AG20443 (cell line): ENCODE measurements at regions not wholly inside any gene's neighbourhood (a gene's known extent, or its start where the extent isn't known, plus 50 kb on each side); places are given as distances from the start of the nearest gene placed in this dataset.

Experiments
- DNase-seq: peaks from one replicate; pipeline ENCODE4 v3.0.0; 2012; ENCODE audit warnings: low spot score, mixed read lengths

- DNase-seq: no peak
Observed at GRCh38 chr7:121525155-121525819, 129.2 kb upstream of the FAM3C start.

DNA sequence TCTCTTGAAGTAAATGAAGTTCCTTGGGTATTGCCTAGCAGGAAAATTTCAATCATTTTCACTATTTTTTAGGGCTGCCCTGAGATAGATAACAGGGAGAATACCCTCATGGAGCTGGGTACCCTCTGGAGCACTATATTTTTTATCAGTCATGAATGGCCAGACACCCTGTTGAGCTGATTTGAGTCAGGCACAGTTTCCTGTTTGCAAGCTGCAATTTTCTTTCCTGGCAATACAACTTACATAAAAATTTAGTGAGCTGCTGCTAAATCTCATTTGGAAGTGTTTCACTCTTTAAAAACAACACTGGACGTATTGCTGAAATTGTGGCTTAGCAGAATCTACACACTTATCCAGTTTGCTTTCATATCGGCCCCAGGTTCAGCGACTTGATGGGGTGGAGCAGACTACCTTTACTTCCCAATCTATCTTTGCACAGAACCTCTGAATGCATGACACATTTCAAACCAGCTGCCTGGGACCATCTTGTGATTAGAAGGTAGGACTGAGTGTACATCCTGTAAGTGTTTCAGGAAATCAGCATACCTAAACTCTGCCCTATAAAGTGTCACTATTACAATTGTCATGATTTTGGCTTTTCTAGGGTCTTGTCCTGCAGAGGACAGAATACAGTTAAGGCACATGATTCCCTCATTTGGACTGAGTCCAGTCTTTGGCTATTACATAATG is 125.7 kb upstream of the FAM3C start:
- DNase-seq: no peak

- no peak for DNase-seq
Observed at GRCh38 chr7:121520911-121521310, 124.8 kb upstream of the FAM3C start.

GRCh38 chr7:121519548-121520521 is 123.7 kb upstream of the FAM3C start:
- DNase-seq: peak; percentile 27

GRCh38 chr7:121517591-121517990 is 121.5 kb upstream of the FAM3C start:
- DNase-seq: no peak

DNA sequence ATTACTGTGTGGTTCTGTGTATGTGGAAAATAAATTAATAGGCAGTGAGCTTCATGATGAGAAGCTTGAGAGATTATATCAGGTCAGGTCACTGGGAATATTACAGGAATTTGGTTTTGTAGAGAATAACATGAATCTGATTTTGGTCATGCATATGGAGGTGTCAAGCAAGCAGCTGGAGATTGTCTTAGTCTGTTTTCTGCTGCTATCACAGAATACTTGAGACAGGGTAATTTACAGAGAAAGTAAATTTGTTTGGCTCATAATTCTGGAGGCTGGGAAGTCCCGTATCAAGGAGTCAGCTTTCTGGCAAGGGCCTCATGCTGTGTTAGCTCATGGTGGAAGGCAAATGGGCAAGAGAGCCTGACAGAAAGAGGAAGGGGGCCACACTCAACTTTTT is 120.7 kb upstream of the FAM3C start:
- DNase-seq: no peak

DNA sequence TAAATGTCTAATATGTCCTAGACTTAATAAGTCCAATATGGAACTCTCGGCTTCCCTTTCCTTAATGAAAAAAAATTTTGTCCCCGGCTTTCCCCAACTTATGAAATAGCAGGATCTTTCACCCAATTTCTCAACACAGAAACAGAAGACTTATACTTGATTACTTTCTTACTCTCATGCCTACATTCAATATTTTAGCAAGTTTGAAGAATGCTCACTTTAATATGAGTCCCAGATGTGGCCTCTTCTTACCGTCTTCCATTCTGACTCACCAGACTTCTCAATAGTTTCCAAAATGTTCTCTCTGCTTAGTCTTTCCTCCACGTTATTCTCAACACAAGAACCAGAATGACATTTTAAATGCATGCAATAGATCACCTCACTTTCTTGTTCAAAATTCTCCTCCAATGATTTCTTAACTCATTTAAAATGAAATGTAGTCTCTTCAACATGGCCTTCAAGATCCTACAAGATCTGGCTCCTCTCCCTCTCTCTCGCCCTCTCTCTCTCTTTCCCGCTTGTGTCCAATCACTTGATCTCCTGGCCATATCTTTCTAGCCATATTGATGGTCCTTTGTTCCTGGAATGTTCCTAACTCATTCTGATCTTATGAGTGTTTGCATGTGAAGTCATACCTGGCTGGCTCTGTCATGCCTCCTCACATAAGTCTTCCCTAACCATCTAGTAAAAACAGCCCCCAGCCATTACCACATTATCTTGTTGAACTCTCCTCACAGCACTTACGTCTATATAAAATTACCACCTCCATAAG is 119.7 kb upstream of the FAM3C start:
- peak; percentile 43 for DNase-seq

DNA sequence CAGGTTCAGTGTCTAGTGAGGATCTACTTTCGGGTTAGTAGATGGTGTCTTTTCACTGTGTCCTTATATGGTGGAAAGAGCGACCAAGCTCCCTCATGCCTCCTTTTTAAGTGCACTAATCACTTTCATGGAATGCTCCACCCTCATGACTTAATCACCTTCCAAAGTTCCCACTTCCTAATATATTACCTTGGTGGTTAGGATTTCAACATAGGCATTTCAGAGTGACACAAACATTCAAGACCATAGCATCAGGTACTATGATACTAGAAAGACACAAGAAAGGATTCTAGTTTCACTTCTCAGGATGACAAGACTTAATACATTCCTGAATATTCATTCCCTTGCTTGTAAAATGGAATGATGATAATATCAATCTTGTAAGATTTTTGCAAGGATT is 119.1 kb upstream of the FAM3C start:
- DNase-seq: no peak

GRCh38 chr7:121513105-121513504 is 117.0 kb upstream of the FAM3C start:
- DNase-seq: no peak

GRCh38 chr7:121510858-121511482 is 114.9 kb upstream of the FAM3C start:
- no peak for DNase-seq

GRCh38 chr7:121510302-121510701 is 114.2 kb upstream of the FAM3C start:
- no peak for DNase-seq

- DNase-seq: no peak
Observed at GRCh38 chr7:121505540-121506182, 109.6 kb upstream of the FAM3C start.

DNA sequence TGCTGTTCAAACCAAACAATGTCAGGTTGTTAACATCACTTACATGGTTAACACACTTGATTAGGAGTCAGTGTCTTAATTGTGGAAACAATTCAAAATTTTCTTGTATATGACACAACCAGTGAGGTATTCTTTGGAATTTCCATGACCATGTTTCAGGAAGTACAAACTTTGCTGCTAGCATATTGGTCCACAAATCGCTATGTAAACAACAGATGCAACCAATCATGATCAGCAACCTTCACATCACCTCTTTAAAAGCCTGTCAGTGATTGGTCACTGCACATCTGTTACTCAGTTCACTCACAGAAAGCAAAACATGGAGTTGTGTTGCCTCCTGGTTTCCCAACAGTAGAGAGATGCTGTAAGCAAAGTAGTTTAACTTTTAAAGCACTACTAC is 108.9 kb upstream of the FAM3C start:
- DNase-seq: peak; percentile 27

GRCh38 chr7:121504482-121504881 is 108.4 kb upstream of the FAM3C start:
- peak; percentile 83 for DNase-seq

DNA sequence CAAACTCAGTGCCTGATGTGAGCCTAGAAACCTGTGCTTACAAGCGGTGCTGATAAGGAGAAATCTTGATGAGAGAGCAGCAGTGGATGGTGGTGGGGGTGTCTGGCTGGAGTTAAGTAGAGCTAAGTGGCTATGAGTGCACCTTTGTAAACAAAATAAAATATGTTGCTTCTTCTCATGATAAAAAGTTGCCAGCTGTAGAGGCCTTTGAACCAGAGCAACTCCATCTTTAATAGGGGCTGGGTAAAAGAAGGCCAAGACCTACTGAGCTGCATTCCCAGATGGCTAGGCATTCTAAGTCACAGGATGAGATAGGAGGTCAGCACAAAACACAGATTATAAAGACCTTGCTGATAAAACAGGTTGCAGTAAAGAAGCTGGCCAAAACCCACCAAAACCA is 107.6 kb upstream of the FAM3C start:
- no peak for DNase-seq

DNA sequence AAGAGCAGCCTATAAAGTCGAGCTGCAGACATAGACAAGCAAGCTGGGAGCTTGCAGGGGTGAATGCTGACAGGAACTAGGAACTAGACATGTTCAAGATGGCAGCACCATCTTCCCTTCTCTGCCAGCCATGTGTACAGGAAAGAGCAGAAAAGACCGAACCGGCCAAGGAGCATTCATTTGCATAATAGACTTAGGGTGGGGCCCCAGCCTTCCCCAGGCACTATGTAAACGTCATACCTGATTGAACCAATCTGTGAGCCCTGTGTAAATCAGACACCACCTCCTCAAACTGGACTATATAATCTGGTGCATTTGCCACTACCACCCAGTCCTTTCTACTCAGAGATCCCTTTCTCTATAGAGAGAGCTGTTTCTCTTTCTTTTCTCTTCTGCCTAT is 106.9 kb upstream of the FAM3C start:
- no peak for DNase-seq

DNA sequence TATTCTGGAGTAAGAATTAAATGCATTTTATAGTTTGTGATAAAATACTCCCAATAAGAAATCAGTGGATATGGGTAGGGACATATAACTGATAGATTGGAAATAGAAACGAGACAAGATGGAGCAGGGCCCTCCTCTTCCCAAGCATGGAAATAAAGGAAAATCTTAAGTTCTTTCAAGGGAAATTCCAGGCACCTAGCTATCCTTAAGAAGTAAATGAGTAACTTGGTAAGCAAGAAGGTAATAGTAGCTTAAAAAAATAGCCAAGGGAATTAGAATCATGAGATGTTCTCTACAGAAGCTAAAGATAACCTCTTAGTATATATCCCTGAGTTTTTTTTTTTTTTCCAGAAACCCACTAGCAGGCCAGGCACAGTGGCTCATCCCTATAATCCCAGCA is 105.5 kb upstream of the FAM3C start:
- no peak for DNase-seq

DNA sequence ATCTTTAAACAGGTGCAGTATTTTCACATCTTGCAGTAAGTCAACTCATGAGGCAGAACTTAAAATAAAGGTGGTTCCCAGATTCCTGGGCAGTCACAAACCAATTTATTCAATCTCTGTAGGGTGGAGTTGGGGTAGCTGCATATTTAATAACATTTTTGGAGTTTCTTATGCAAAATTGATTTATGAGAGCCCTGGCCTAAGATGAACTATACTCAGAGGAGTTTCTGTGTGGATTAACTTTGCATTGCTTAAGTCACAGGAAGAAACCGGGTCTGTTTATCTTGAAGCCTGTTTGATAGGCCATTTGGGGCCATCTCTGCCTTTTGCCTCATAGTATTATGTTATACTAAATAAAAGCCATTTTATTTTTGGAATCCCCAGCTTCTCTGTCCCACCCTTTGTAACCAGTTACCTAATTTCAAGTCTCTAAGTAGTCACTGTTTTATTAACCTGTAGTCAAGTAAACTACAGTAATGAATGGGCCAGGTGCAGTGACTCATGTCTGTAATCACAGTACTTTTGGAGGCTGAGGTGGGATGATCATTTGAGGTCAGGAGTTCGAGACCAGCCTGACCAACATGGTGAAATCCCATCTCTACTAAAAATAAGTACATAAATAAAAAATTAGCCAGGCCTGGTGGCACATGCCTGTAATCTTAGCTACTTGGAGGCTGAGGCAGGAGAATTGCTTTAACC is 104.4 kb upstream of the FAM3C start:
- no peak for DNase-seq

DNA sequence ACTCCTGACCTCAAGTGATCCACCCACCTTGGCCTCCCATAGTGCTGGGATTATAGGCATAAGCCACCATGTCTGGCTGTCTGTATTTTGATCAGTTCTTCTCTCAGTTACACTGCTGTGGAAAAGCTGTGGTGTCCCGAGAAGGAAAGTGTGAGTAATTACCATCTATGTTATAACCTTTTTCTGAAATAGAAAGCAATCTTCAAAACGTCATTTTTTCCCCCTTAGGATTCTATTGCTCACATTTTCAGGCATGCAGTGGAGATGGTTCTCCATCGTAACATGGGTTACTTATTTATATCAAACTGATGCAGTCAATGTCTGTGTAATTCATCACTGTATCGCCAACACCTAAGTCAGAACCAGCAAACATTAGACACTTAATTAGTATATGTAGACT is 103.5 kb upstream of the FAM3C start:
- DNase-seq: no peak

DNA sequence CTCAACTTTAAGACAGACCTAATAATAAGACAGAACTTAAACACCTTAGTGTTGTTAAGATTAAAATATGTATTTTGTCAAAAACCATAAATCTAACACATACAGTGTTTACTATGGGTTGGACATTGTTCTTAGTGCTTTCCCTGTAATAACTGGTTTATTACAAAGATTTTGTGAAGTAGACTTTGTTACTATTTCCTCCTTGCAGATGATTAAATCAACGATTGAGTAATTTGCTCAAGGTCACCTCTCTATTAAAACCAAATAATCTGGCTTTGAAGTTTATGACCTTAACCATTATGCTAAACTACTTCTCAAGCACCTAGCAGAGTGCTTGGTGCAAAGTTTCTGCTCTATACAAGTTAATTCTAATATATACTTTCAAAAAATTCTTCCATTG is 102.7 kb upstream of the FAM3C start:
- DNase-seq: no peak
